ENCODE measurements at regions not wholly inside any gene's neighbourhood (a gene's known extent, or its start where the extent isn't known, plus 50 kb on each side); places are given as distances from the start of the nearest gene placed in this dataset.

DNA sequence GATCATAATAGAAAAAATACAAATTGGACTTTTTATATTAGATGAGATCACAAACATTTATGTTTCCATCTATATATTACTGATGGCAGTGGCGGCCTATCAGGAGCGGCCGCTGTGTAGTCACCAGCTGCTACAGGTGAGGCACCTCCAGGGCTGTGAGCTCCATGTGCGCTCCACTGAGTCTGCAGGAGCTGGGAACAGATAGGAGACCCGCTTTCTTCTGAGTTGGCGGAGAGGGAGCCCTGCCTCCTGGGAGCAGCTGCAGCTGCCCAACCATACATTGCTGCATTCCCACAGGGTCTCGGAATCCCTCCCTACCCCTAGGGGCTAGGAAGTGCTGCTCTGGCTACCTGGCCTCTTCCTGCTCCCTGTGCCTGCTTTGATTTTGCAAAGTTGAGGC, 812.9 kb downstream of the PDHA2 start:
- intact Hi-C loops (cut with micrococcal nuclease): no loop called here
- no peak overlapping the region for H2BK5ac ChIP-seq (ENCODE audit: low read depth, low read length, poor library complexity, severe bottlenecking)
- H2AK9ac ChIP-seq (replicated peaks; ENCODE audit: low read depth, low read length, poor library complexity): no peak overlapping the region
- no peaks in the 10 kb centered on the region for H3K36me3 ChIP-seq (ENCODE audit: control insufficient read depth, insufficient read depth, low read length)
- no peak overlapping the region for H3K18ac ChIP-seq (ENCODE audit: low read depth, low read length)
- no peak overlapping the region for H3K4me2 ChIP-seq (ENCODE audit: low read depth, low read length)
- no peak overlapping the region for H4K8ac ChIP-seq (ENCODE audit: low read depth in 2 of 2, low read length in 2 of 2)
- H3K4me1 ChIP-seq (ENCODE audit: control insufficient read depth, insufficient read depth, low read length): no peaks in the 10 kb centered on the region
- H2BK20ac ChIP-seq (ENCODE audit: low read depth, low read length): no peak overlapping the region
- no peak for ATAC-seq (ENCODE audit: low read depth)
- BruUV-seq (replicated peaks): no TSS peak
- WGBS, 2 experiments (ENCODE audit: extremely low coverage in 2 of 2, insufficient read length in 1 of 2): no CpG with 5 or more reads among the region's 7 CpGs
- H2AK5ac ChIP-seq (ENCODE audit: low read depth, low read length): no peak overlapping the region
- H3K27ac ChIP-seq (ENCODE audit: insufficient read depth, low read length): no peak overlapping the region
- no peak overlapping the region for H2BK15ac ChIP-seq (ENCODE audit: low read depth, low read length)
- no peak overlapping the region for H3K23ac ChIP-seq (ENCODE audit: low read depth, low read length)
- TF ChIP-seq RCOR1 (IDR thresholded peaks at IDR 0.05; ENCODE audit: insufficient replicate concordance, low read length) (no peak), SMC3 (IDR thresholded peaks at IDR 0.05; ENCODE audit: low read depth, low read length) (no peak), CEBPB (IDR thresholded peaks at IDR 0.05; ENCODE audit: low read depth, low read length) (no peak), NFE2L2 (IDR thresholded peaks at IDR 0.05; ENCODE audit: low read depth, low read length) (no peak), POLR2A (IDR thresholded peaks at IDR 0.05; ENCODE audit: low read depth, low read length) (no peak), MXI1 (IDR thresholded peaks at IDR 0.05; ENCODE audit: borderline replicate concordance, low read depth, low read length) (no peak), FOS (IDR thresholded peaks at IDR 0.05; ENCODE audit: low read depth, low read length) (no peak), CHD1 (IDR thresholded peaks at IDR 0.05; ENCODE audit: low read depth, low read length) (no peak), RAD21 (IDR thresholded peaks at IDR 0.05; ENCODE audit: low read length) (no peak), MAFK (IDR thresholded peaks at IDR 0.05; ENCODE audit: low read depth, low read length) (no peak)
- TF ChIP-seq, protein P1, sequence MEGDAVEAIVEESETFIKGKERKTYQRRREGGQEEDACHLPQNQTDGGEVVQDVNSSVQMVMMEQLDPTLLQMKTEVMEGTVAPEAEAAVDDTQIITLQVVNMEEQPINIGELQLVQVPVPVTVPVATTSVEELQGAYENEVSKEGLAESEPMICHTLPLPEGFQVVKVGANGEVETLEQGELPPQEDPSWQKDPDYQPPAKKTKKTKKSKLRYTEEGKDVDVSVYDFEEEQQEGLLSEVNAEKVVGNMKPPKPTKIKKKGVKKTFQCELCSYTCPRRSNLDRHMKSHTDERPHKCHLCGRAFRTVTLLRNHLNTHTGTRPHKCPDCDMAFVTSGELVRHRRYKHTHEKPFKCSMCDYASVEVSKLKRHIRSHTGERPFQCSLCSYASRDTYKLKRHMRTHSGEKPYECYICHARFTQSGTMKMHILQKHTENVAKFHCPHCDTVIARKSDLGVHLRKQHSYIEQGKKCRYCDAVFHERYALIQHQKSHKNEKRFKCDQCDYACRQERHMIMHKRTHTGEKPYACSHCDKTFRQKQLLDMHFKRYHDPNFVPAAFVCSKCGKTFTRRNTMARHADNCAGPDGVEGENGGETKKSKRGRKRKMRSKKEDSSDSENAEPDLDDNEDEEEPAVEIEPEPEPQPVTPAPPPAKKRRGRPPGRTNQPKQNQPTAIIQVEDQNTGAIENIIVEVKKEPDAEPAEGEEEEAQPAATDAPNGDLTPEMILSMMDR (conservative IDR thresholded peaks at IDR 0.05; ENCODE audit: low read depth, low read length): no peak
- dilution Hi-C loops (cut with HindIII; ENCODE audit: low sequenced_read_pairs, unreplicated experiment): no loop called here
- no peaks in the 10 kb centered on the region for H3K27me3 ChIP-seq (ENCODE audit: control insufficient read depth, insufficient read depth, low read length)
- ChIA-PET CTCF (no interaction called here), POLR2A (ENCODE audit: unreplicated experiment) (no interaction called here)
- H2AFZ ChIP-seq (replicated peaks; ENCODE audit: low read length, poor library complexity): no peak overlapping the region
- no peak overlapping the region for H3K14ac ChIP-seq (replicated peaks; ENCODE audit: low read depth, low read length)
- DNase-seq: no peak
- H3K9me3 ChIP-seq (ENCODE audit: control insufficient read depth, insufficient read depth, low read length): peaks cover 15% of the 10 kb centered on the region
- H2BK120ac ChIP-seq (ENCODE audit: low read depth, low read length): no peak overlapping the region
- no peak overlapping the region for H4K91ac ChIP-seq (ENCODE audit: insufficient read depth, low read depth, low read length)
- no peaks in the 10 kb centered on the region for H3K79me1 ChIP-seq (ENCODE audit: low read depth in 1 of 2, low read length in 2 of 2)
- H3K56ac ChIP-seq (ENCODE audit: extremely low read depth, insufficient read depth, low read length): no peak overlapping the region
- no peak overlapping the region for H3K9ac ChIP-seq (ENCODE audit: low read depth, low read length)
- H3K9me1 ChIP-seq (ENCODE audit: insufficient read depth, low read length): no peaks in the 10 kb centered on the region
- no peaks in the 10 kb centered on the region for H4K20me1 ChIP-seq (ENCODE audit: insufficient read depth, low read length)
- no peak overlapping the region for H3K4ac ChIP-seq (ENCODE audit: low read depth, low read length)
- no peak overlapping the region for H3K4me3 ChIP-seq (ENCODE audit: insufficient read depth, low read depth, low read length)
- in situ Hi-C loops (cut with MboI; ENCODE audit: low sequenced_read_pairs): no loop called here
- H4K5ac ChIP-seq (ENCODE audit: low read depth, low read length): no peak overlapping the region
